H9 (cell line): ENCODE measurements at regions not wholly inside any gene's neighbourhood (a gene's known extent, or its start where the extent isn't known, plus 50 kb on each side); places are given as distances from the start of the nearest gene placed in this dataset.

Experiments used
- DNase-seq: peaks from one replicate; pipeline ENCODE4 v3.0.0-alpha.2; 2017
- H2AFZ ChIP-seq: one replicate; pipeline ENCODE4 v1.6.1; 2013; ENCODE audit warnings: mild to moderate bottlenecking, low read length, control low read depth, moderate library complexity
- H2AK5ac ChIP-seq: 2 replicates; pipeline ENCODE4 v1.6.1; 2013; ENCODE audit warnings: low read length, control low read depth, mixed read lengths; ENCODE audit not compliant: insufficient read length
- H2BK120ac ChIP-seq: one replicate; pipeline ENCODE4 v1.6.1; 2013; ENCODE audit warnings: low read depth, mild to moderate bottlenecking, low read length, control low read depth, inconsistent platforms; ENCODE audit not compliant: poor library complexity, severe bottlenecking
- H2BK12ac ChIP-seq: 2 replicates; pipeline ENCODE4 v1.6.1; 2013; ENCODE audit warnings: low read length, control low read depth, mixed read lengths, low read depth; ENCODE audit not compliant: insufficient read length
- H2BK15ac ChIP-seq: 2 replicates; pipeline ENCODE4 v1.6.1; 2013; ENCODE audit warnings: low read depth, low read length, control low read depth
- H2BK20ac ChIP-seq: one replicate; pipeline ENCODE4 v1.6.1; 2013; ENCODE audit warnings: low read depth, mild to moderate bottlenecking, low read length, control low read depth, inconsistent platforms; ENCODE audit not compliant: poor library complexity, severe bottlenecking
- H2BK5ac ChIP-seq: 2 replicates; pipeline ENCODE4 v1.6.1; 2013; ENCODE audit warnings: low read length, control low read depth, mixed read lengths; ENCODE audit not compliant: insufficient read length
- H3K14ac ChIP-seq: 2 replicates; pipeline ENCODE4 v1.6.1; 2013; ENCODE audit warnings: low read length, control low read depth; ENCODE audit not compliant: insufficient read depth
- H3K18ac ChIP-seq: 2 replicates; pipeline ENCODE4 v1.6.1; 2013; ENCODE audit warnings: low read depth, mild to moderate bottlenecking, mixed read lengths, low read length, control low read depth; ENCODE audit not compliant: insufficient read length
- H3K23ac ChIP-seq: 2 replicates; pipeline ENCODE4 v1.6.1; 2013; ENCODE audit warnings: low read length, control low read depth, mixed read lengths, low read depth; ENCODE audit not compliant: insufficient read length
- H3K23me2 ChIP-seq: 2 replicates; pipeline ENCODE4 v1.6.1; 2013; ENCODE audit warnings: low read depth, mild to moderate bottlenecking, mixed read lengths, low read length, control low read depth; ENCODE audit not compliant: insufficient read length, poor library complexity, severe bottlenecking
- H3K27ac ChIP-seq: 2 replicates; pipeline ENCODE4 v1.5.1; 2013; ENCODE audit warnings: low read length, control low read depth, mixed read lengths, low read depth; ENCODE audit not compliant: insufficient read length
- H3K27me3 ChIP-seq: 2 replicates; pipeline ENCODE4 v1.6.1; 2013; ENCODE audit warnings: low read length, control low read depth, inconsistent platforms; ENCODE audit not compliant: insufficient read depth
- H3K4ac ChIP-seq: 2 replicates; pipeline ENCODE4 v1.6.1; 2013; ENCODE audit warnings: low read depth, mild to moderate bottlenecking, control low read depth, inconsistent platforms, low read length, moderate library complexity
- H3K4me1 ChIP-seq: 2 replicates; pipeline ENCODE4 v1.6.1; 2013; ENCODE audit warnings: low read length, control low read depth, inconsistent platforms; ENCODE audit not compliant: insufficient read depth
- H3K4me2 ChIP-seq: 2 replicates; pipeline ENCODE4 v1.6.1; 2013; ENCODE audit warnings: low read length, control low read depth, mixed read lengths; ENCODE audit not compliant: insufficient read length, insufficient read depth
- H3K56ac ChIP-seq: 2 replicates; pipeline ENCODE4 v1.6.1; 2013; ENCODE audit warnings: low read depth, mild to moderate bottlenecking, mixed read lengths, low read length, control low read depth; ENCODE audit not compliant: insufficient read length
- H3K79me1 ChIP-seq: 2 replicates; pipeline ENCODE4 v1.6.1; 2013; ENCODE audit warnings: low read depth, mild to moderate bottlenecking, moderate library complexity, low read length, control low read depth, inconsistent platforms; ENCODE audit not compliant: insufficient read depth, poor library complexity, severe bottlenecking
- H3K79me2 ChIP-seq: 2 replicates; pipeline ENCODE4 v1.6.1; 2013; ENCODE audit warnings: low read length, control low read depth, inconsistent platforms; ENCODE audit not compliant: insufficient read depth
- H3K9ac ChIP-seq: 2 replicates; pipeline ENCODE4 v1.6.1; 2013; ENCODE audit warnings: low read length, control low read depth, mixed read lengths; ENCODE audit not compliant: insufficient read length; ENCODE audit errors: extremely low read depth
- H3K9me3 ChIP-seq: one replicate; pipeline ENCODE4 v1.6.1; 2013; ENCODE audit warnings: low read depth, low read length, inconsistent platforms; ENCODE audit not compliant: control insufficient read depth
- H3T11ph ChIP-seq: one replicate; pipeline ENCODE4 v1.6.1; 2013; ENCODE audit warnings: mild to moderate bottlenecking, low read length, control low read depth, inconsistent platforms
- H4K20me1 ChIP-seq: one replicate; pipeline ENCODE4 v1.6.1; 2013; ENCODE audit not compliant: control insufficient read depth, insufficient read length, insufficient read depth
- H4K5ac ChIP-seq: 2 replicates; pipeline ENCODE4 v1.6.1; 2013; ENCODE audit warnings: low read depth, mild to moderate bottlenecking, mixed read lengths, low read length, control low read depth; ENCODE audit not compliant: insufficient read length
- H4K8ac ChIP-seq: replicated peaks from 2 replicates; pipeline ENCODE4 v1.6.1; 2013; ENCODE audit warnings: low read length, control low read depth, mixed read lengths, low read depth; ENCODE audit not compliant: insufficient read length
- H4K91ac ChIP-seq: 2 replicates; pipeline ENCODE4 v1.6.1; 2013; ENCODE audit warnings: low read depth, mild to moderate bottlenecking, moderate library complexity, mixed read lengths, low read length, control low read depth; ENCODE audit not compliant: insufficient read length
- H3K27ac Mint-ChIP-seq, 3 experiments: 2 replicates in 2 of 3; 3 replicates in 1 of 3; pipeline ENCODE4 v1.8.0; 2020 to 2021; ENCODE audit warnings: mixed read lengths in 3 of 3, mild to moderate bottlenecking in 1 of 3, moderate library complexity in 1 of 3
- H3K27me3 Mint-ChIP-seq: 2 replicates; pipeline ENCODE4 v1.8.0; 2021; ENCODE audit warnings: low read depth, mild to moderate bottlenecking, moderate library complexity, mixed read lengths
- H3K36me3 Mint-ChIP-seq, 3 experiments: 2 replicates in 2 of 3; 3 replicates in 1 of 3; pipeline ENCODE4 v1.8.0; 2020 to 2021; ENCODE audit warnings: low read depth in 3 of 3, mixed read lengths in 3 of 3; ENCODE audit not compliant: insufficient read depth in 1 of 3
- H3K4me1 Mint-ChIP-seq, 2 experiments: 2 replicates each; pipeline ENCODE4 v1.8.0; 2020; ENCODE audit warnings: mixed read lengths in 2 of 2
- H3K4me3 Mint-ChIP-seq, 2 experiments: 2 replicates in 1 of 2; 3 replicates in 1 of 2; pipeline ENCODE4 v1.8.0; 2020 to 2021; ENCODE audit warnings: mild to moderate bottlenecking in 2 of 2, mixed read lengths in 2 of 2, moderate library complexity in 1 of 2
- H3K9me3 Mint-ChIP-seq, 2 experiments: 2 replicates in 1 of 2; 3 replicates in 1 of 2; pipeline ENCODE4 v1.8.0; 2020; ENCODE audit warnings: mild to moderate bottlenecking in 2 of 2, mixed read lengths in 2 of 2, moderate library complexity in 1 of 2
- CTCF ChIP-seq: fragments of 200-600 bp; sonication (generic); conservative IDR thresholded peaks from 3 replicates; pipeline ENCODE4 v1.8.0; 2021; ENCODE audit warnings: antibody characterized with exemption, mild to moderate bottlenecking
- WGBS: extraction: QIAGEN DNeasy Blood & Tissue Kit; methylation state at CpG from one replicate; pipeline ENCODE4 v1.1.7; 2013; ENCODE audit warnings: missing lambda C conversion rate, low lambda C conversion rate, mixed read lengths; ENCODE audit not compliant: insufficient read length; ENCODE audit errors: extremely low coverage; 5-methylcytosine and 5-hydroxymethylcytosine counted together

GRCh38 chr18:6627645-6628044 is 101.9 kb upstream of the ARHGAP28 start:
- peaks cover 0 to 9% (median 0%) of the 10 kb centered on the region in 3 experiments; a peak in 4 of 7 replicates for H3K36me3 Mint-ChIP-seq
- H3K9me3 Mint-ChIP-seq: peaks cover 0 to 5% of the 10 kb centered on the region in 2 experiments; a peak in 1 of 5 replicates
- H3K4me1 ChIP-seq: 0 out of 2 replicates have a peak, but pooled peaks cover 3% of the 10 kb centered on the region
- H2AFZ ChIP-seq: no peak overlapping the region
- no peak overlapping the region for H2BK120ac ChIP-seq
- no peak overlapping the region for H3K18ac ChIP-seq
- H3K14ac ChIP-seq: no peak overlapping the region
- H2BK5ac ChIP-seq: no peak overlapping the region
- no peaks in the 10 kb centered on the region for H3K27me3 ChIP-seq
- no peak for TF ChIP-seq CTCF
- H3K79me2 ChIP-seq: no peaks in the 10 kb centered on the region
- no peak overlapping the region for H2BK12ac ChIP-seq
- H3K27ac ChIP-seq: no peak overlapping the region
- no peak overlapping the region for H2BK20ac ChIP-seq
- no peaks in the 10 kb centered on the region for H4K20me1 ChIP-seq
- H3K4me1 Mint-ChIP-seq: peaks cover 14 to 22% of the 10 kb centered on the region in 2 experiments
- H3K56ac ChIP-seq: no peak overlapping the region
- no peaks in the 10 kb centered on the region for H3K79me1 ChIP-seq
- no peak overlapping the region for H3K27ac Mint-ChIP-seq
- H2AK5ac ChIP-seq: no peak overlapping the region
- no peak overlapping the region for H4K5ac ChIP-seq
- H2BK15ac ChIP-seq: no peak overlapping the region
- no peaks in the 10 kb centered on the region for H3K23me2 ChIP-seq
- no peak overlapping the region for H3K4me2 ChIP-seq
- no CpG with 5 or more reads among the region's 4 CpGs for WGBS
- DNase-seq: no peak
- no peak overlapping the region for H4K91ac ChIP-seq
- H4K8ac ChIP-seq: no peak overlapping the region
- H3K4me3 Mint-ChIP-seq: no peak overlapping the region
- H3K27me3 Mint-ChIP-seq: no peaks in the 10 kb centered on the region
- no peak overlapping the region for H3T11ph ChIP-seq
- H3K4ac ChIP-seq: no peak overlapping the region
- H3K23ac ChIP-seq: no peak overlapping the region
- no peaks in the 10 kb centered on the region for H3K9me3 ChIP-seq
- no peak overlapping the region for H3K9ac ChIP-seq
